OCI-LY3 (cell line): ENCODE measurements at regions not wholly inside any gene's neighbourhood (a gene's known extent, or its start where the extent isn't known, plus 50 kb on each side); places are given as distances from the start of the nearest gene placed in this dataset.

Source experiments
- H2AFZ ChIP-seq: fragments of 200-600, 300-600 bp; shearing (Covaris generic); 2 replicates; pipeline ENCODE4 v1.6.0; 2014; ENCODE audit warnings: antibody characterized with exemption, low read depth, low read length
- H3K27ac ChIP-seq: fragments of 200-600, 300-600 bp; sonication (generic); 2 replicates; pipeline ENCODE4 v1.5.1; 2014; ENCODE audit warnings: mild to moderate bottlenecking, low read length, moderate library complexity, mixed read lengths
- H3K27me3 ChIP-seq: fragments of 200-600, 300-600 bp; sonication (generic); 2 replicates; pipeline ENCODE4 v1.6.1; 2014; ENCODE audit warnings: low read depth, low read length, mixed read lengths
- H3K36me3 ChIP-seq: fragments of 200-600, 300-600 bp; sonication (generic); replicated peaks from 2 replicates; pipeline ENCODE3; 2014; ENCODE audit warnings: low read depth, low read length, mixed read lengths
- H3K4me1 ChIP-seq: fragments of 300-600, 200-600 bp; sonication (generic); 2 replicates; pipeline ENCODE4 v1.6.1; 2014; ENCODE audit warnings: low read length, mixed read lengths
- H3K4me2 ChIP-seq: fragments of 200-600, 300-600 bp; sonication (generic); 2 replicates; pipeline ENCODE4 v1.6.1; 2014; ENCODE audit warnings: low read length, mixed read lengths
- H3K4me3 ChIP-seq: fragments of 300-600, 200-600 bp; sonication (generic); 2 replicates; pipeline ENCODE4 v1.5.1; 2014; ENCODE audit warnings: antibody characterized with exemption, mild to moderate bottlenecking, low read length, moderate library complexity
- H3K79me2 ChIP-seq: fragments of 300-600, 200-600 bp; shearing (Covaris generic); 2 replicates; pipeline ENCODE4 v1.6.1; 2014; ENCODE audit warnings: mild to moderate bottlenecking, low read length, mixed read lengths
- H3K9ac ChIP-seq: fragments of 300-600, 200-600 bp; shearing (Covaris generic); 2 replicates; pipeline ENCODE4 v1.6.0; 2014; ENCODE audit warnings: mild to moderate bottlenecking, low read length, moderate library complexity
- H3K9me3 ChIP-seq: fragments of 200-600, 300-600 bp; shearing (Covaris generic); 2 replicates; pipeline ENCODE4 v1.6.1; 2014; ENCODE audit warnings: low read length, mixed read lengths; ENCODE audit not compliant: insufficient read depth
- H4K20me1 ChIP-seq: fragments of 200-600, 300-600 bp; sonication (generic); 2 replicates; pipeline ENCODE4 v1.6.1; 2016; ENCODE audit warnings: low read length, mixed read lengths; ENCODE audit not compliant: insufficient read depth
- EZH2phosphoT487 ChIP-seq: fragments of 200-600 bp; shearing (Covaris generic); IDR thresholded peaks from 2 replicates; pipeline ENCODE4 v1.6.1; 2018; ENCODE audit warnings: antibody characterized with exemption, mixed run types, low read depth
- TF ChIP-seq, protein P1 (sequence below): fragments of 200-600, 300-600 bp; sonication (generic); IDR thresholded peaks from 2 replicates; pipeline ENCODE4 v1.5.1; 2014; ENCODE audit warnings: antibody characterized with exemption, low read length, low read depth

DNA sequence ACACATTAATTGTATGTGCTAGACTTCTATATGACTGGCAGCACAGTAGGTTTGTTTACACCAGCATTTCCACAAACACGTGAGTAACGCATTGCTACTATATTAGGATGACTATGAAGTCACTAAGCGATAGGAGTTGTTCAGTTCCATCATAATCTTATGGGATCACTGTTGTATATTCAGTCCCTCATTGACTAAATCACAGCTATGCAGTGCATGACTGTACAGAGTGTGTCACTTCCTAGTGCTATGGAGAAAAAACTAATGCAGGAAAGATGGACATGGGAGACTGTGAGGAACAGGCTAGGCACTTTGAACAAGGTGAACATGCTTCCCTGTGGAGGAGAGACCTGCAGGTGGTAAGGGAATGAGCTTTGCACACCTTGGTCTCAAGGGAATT lies 259.8 kb downstream of the NUAK1 start:
- H3K36me3 ChIP-seq, result no peaks in the 10 kb centered on the region
- H3K27ac ChIP-seq, result no peak overlapping the region
- H3K79me2 ChIP-seq, result no peaks in the 10 kb centered on the region
- no peak overlapping the region for H2AFZ ChIP-seq
- H3K4me2 ChIP-seq, result no peak overlapping the region
- H4K20me1 ChIP-seq, result no peaks in the 10 kb centered on the region
- H3K9ac ChIP-seq, result no peak overlapping the region
- no peaks in the 10 kb centered on the region for H3K4me1 ChIP-seq
- no peak overlapping the region for H3K4me3 ChIP-seq
- no peaks in the 10 kb centered on the region for H3K27me3 ChIP-seq
- no peak for TF ChIP-seq EZH2phosphoT487
- TF ChIP-seq, protein P1, sequence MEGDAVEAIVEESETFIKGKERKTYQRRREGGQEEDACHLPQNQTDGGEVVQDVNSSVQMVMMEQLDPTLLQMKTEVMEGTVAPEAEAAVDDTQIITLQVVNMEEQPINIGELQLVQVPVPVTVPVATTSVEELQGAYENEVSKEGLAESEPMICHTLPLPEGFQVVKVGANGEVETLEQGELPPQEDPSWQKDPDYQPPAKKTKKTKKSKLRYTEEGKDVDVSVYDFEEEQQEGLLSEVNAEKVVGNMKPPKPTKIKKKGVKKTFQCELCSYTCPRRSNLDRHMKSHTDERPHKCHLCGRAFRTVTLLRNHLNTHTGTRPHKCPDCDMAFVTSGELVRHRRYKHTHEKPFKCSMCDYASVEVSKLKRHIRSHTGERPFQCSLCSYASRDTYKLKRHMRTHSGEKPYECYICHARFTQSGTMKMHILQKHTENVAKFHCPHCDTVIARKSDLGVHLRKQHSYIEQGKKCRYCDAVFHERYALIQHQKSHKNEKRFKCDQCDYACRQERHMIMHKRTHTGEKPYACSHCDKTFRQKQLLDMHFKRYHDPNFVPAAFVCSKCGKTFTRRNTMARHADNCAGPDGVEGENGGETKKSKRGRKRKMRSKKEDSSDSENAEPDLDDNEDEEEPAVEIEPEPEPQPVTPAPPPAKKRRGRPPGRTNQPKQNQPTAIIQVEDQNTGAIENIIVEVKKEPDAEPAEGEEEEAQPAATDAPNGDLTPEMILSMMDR, result no peak
- no peaks in the 10 kb centered on the region for H3K9me3 ChIP-seq

DNA sequence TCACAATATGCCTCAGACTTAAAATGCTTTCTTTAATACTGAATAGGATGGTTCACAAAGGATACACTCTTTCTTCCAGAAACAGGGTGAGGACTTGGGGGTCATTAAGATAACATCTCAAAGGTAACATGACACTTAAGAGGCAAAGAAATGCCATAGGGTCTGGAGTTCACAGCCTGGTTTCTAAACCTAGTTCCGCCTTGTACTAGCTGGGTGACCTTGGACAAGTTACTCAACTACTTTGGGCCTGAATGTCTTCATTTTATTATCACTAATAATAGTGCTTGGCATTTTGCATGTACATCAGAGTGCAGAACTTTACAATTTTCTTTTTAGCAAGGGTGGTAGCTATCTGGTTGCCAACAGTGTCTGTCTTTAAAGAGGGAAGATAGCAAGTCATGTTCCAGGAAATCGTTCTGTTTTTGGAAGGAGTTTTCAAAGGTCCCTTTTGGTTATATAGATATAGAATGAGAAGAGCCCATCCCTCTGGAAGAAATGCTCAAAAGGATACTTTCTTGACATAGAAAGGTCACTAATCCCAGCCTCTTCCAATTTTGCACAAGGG lies 257.8 kb downstream of the NUAK1 start:
- Histone ChIP-seq H3K27ac (no peak overlapping the region), H4K20me1 (no peaks in the 10 kb centered on the region), H3K4me2 (no peak overlapping the region), H2AFZ (no peak overlapping the region), H3K9me3 (no peaks in the 10 kb centered on the region), H3K27me3 (no peaks in the 10 kb centered on the region), H3K4me1 (no peaks in the 10 kb centered on the region), H3K4me3 (no peak overlapping the region), H3K9ac (no peak overlapping the region), H3K79me2 (no peaks in the 10 kb centered on the region), H3K36me3 (no peaks in the 10 kb centered on the region)
- TF ChIP-seq, protein P1, result no peak
- no peak for TF ChIP-seq EZH2phosphoT487

DNA sequence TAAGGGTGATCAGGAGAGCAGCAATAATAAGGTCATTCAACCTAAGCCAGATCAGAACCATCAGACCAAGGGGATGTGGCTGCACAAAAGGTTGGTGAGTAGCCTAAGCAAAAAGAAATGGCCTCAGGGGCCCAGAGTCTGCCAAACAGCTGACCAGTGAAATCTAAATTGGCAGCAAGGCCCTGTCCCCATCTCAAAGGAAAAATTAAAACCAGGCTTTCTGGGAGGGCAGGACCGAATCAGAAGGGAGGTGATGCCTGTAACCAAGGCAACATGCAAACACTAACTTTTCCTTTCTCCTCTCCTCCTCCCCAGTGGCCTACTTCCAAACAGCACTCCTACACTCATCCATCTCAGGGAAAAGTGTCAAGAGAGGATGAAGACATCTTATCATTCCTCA lies 256.4 kb downstream of the NUAK1 start:
- Histone ChIP-seq H3K4me1 (no peaks in the 10 kb centered on the region), H3K4me3 (no peak overlapping the region), H3K9me3 (no peaks in the 10 kb centered on the region), H3K9ac (no peak overlapping the region), H4K20me1 (no peaks in the 10 kb centered on the region), H3K4me2 (no peak overlapping the region), H2AFZ (no peak overlapping the region), H3K79me2 (no peaks in the 10 kb centered on the region), H3K36me3 (no peaks in the 10 kb centered on the region), H3K27ac (no peak overlapping the region), H3K27me3 (no peaks in the 10 kb centered on the region)
- TF ChIP-seq EZH2phosphoT487, result no peak
- TF ChIP-seq, protein P1, result no peak

DNA sequence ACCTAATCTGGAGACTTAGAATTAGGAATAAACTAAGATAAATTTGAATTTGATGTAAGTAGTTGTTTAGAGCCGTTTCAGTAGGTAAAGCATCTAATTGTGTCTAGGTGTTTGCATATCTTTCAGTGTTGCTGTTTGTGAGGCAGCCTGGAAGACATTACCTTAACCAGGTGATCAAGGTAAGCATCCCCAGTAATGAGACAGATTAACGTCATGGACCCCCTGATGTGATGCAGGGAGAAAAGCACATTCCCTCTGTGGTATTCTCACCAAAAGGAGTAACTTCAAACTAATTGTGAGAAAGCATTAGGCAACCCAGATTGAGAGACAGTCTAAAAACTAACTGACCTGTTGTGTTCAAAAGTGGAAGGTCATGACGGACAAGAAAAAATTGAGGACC lies 251.6 kb downstream of the NUAK1 start:
- H3K36me3 ChIP-seq, result no peaks in the 10 kb centered on the region
- no peak overlapping the region for H3K27ac ChIP-seq
- no peaks in the 10 kb centered on the region for H3K4me1 ChIP-seq
- H3K27me3 ChIP-seq, result no peaks in the 10 kb centered on the region
- H2AFZ ChIP-seq, result no peak overlapping the region
- TF ChIP-seq EZH2phosphoT487, result no peak
- TF ChIP-seq, protein P1, result no peak
- H3K9me3 ChIP-seq, result no peaks in the 10 kb centered on the region
- no peaks in the 10 kb centered on the region for H4K20me1 ChIP-seq
- no peak overlapping the region for H3K9ac ChIP-seq
- H3K4me2 ChIP-seq, result no peak overlapping the region
- H3K4me3 ChIP-seq, result no peak overlapping the region
- no peaks in the 10 kb centered on the region for H3K79me2 ChIP-seq
